GM12865 (cell line): ENCODE measurements at regions not wholly inside any gene's neighbourhood (a gene's known extent, or its start where the extent isn't known, plus 50 kb on each side); places are given as distances from the start of the nearest gene placed in this dataset.

Experiments used
- DNase-seq: peaks from one replicate; pipeline ENCODE4 v3.0.0; 2010; ENCODE audit warnings: low read depth
- H3K4me3 ChIP-seq: 2 replicates; pipeline ENCODE4 v1.5.1; 2011; ENCODE audit warnings: mild to moderate bottlenecking, low read depth, low read length, control low read depth
- TF ChIP-seq, protein P1 (sequence below): IDR thresholded peaks from 2 replicates; pipeline ENCODE4 v1.5.1; 2011; ENCODE audit warnings: low read length, control low read depth, low read depth, inconsistent platforms; ENCODE audit not compliant: insufficient read depth; ENCODE audit errors: missing control alignments

DNA sequence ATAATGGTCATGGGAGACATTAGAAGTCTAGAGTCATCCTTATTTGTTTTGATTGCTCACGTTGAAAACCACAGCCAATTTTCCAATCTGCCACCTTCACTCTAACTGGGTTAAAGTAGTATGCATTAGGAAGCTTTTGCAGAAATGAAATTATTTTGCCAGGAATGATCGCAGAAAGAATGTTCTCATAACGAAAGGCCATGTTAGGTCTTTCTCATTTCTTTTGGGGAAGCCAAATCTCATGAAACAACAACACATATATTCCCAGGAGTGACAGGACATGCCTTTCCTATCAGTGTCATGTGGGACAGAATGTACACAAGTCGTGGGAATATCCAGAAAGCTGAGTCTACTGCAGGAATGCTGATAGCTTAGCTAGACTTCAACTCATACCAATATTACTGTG lies 386.3 kb downstream of the AASDHPPT start:
- TF ChIP-seq, protein P1, sequence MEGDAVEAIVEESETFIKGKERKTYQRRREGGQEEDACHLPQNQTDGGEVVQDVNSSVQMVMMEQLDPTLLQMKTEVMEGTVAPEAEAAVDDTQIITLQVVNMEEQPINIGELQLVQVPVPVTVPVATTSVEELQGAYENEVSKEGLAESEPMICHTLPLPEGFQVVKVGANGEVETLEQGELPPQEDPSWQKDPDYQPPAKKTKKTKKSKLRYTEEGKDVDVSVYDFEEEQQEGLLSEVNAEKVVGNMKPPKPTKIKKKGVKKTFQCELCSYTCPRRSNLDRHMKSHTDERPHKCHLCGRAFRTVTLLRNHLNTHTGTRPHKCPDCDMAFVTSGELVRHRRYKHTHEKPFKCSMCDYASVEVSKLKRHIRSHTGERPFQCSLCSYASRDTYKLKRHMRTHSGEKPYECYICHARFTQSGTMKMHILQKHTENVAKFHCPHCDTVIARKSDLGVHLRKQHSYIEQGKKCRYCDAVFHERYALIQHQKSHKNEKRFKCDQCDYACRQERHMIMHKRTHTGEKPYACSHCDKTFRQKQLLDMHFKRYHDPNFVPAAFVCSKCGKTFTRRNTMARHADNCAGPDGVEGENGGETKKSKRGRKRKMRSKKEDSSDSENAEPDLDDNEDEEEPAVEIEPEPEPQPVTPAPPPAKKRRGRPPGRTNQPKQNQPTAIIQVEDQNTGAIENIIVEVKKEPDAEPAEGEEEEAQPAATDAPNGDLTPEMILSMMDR, result no peak
- DNase-seq, result no peak
- no peak overlapping the region for H3K4me3 ChIP-seq

DNA sequence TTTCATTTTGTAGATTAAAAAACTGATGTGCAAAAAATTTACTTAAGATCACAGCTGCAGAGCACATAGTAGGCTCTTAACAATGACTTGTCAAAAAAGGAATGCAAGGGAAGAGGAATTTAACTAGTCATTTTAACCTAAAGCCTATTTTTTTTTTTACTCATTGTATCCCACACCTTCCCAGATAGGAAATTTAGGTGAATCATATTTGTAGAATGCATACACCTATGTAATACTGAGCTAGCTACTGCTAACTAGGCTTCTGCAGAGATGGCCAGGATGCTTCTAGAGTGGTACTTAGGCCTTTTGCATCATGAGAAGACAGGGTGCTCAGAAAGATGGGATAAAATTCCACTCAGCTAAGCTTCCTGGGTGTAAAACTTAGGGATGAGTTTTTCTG lies 387.3 kb downstream of the AASDHPPT start:
- TF ChIP-seq, protein P1, result no peak
- no peak for DNase-seq

DNA sequence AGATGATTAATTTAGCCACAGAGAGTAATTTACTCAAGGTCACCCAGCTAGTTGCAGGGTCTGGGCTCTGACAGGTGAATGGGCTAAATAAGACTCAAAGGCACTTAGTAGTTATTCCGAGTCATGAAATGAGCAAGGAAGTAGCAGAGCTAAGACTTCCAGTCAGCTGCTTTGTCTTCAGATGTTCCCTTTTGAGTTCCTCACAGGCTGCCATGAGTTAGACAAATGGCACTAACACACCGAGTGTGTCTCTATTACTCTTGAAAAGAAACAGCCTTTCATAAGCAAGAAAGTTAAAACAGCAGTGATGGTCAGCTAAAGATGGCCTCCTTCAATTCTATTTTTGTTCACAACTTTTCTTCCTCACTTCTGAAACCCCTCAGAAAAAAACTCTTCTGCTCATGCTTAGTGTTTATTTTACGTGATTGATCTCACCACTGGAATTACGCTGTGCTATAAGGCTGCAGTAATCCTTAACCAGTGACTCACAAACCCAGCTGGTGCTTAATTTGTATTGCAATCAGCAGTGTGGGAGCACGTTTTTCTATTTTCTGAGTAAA lies 389.1 kb downstream of the AASDHPPT start:
- DNase-seq, result no peak
- no peak overlapping the region for H3K4me3 ChIP-seq
- TF ChIP-seq, protein P1, result no peak

More for the DNA sequence above, 387.3 kb downstream of the AASDHPPT start:
- H3K4me3 ChIP-seq, result no peak overlapping the region

DNA sequence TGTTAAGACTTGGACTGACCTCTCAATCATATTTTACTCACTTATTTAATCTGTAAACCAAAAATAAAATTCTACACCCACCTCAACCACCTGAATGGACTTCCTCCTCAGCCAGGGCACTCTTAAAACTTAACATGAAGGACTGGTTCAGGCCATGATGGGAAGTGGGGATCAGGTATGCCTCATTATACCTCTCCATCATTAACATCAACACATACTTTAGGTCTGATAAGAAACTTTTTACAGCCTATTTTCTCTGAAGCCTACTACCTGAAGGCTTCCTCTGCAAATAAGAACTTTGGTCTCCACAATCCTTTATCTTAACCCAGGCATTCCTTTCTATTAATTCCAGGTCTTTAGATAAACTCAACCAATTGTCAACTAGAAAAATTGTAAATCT lies 390.0 kb downstream of the AASDHPPT start:
- DNase-seq, result no peak
- TF ChIP-seq, protein P1, result no peak
- no peak overlapping the region for H3K4me3 ChIP-seq

DNA sequence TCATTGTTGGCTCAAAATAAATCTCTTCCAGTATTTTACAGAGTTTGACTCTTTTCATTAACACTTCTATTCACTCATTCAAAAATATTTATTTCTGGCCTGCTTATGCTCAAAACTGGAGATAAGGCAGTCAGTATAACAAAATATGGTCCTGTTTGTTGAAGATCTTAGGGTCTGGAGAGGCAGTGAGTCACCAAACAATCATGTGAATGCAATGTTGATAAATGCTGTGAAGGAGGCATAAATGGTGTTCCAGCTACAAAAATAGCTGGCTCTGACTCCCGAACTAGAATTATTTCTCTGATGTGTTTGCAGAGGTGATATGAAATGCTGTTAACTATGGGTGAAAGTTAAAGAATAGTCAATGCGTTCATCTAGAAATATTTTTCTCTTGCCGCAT lies 390.6 kb downstream of the AASDHPPT start:
- no peak overlapping the region for H3K4me3 ChIP-seq
- TF ChIP-seq, protein P1, result no peak
- no peak for DNase-seq

DNA sequence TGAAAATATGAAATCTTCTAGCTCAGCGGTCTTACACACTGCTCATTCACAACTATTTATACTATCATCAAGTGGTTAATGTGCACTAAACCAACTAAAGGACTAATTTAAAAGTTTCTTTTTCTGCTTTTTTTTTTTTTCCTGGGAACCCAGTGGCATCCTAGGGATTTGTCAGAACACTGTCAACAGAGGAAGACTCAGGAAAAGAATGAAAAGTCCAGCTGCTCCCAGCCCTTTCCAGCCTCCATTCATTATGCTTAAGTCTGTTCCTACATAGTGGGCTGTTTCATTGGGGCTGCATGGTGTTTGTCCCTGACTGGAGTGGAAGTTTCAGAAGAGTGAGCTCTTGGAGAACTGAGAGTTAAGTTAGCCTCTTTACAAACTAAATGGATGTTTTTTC lies 391.1 kb downstream of the AASDHPPT start:
- H3K4me3 ChIP-seq, result no peak overlapping the region
- TF ChIP-seq, protein P1, result no peak
- no peak for DNase-seq

DNA sequence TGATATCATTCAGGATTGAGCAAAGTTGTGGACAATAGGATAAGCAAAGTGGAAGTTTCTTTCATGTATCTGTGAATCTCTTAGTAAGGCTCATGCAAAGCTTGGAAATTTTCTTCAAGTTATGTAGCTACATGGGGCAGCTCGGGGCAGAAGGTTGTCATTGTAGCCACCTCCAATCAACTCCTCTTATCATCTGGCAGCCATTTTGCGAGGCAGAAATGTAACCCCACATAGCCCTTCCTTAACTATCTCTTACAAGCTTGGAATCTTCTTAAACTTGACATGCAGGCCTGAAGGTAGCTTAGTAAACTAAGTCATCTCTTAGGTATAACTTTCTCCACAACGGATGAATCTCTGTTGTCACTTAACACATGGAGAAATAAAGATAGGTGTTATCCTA lies 392.8 kb downstream of the AASDHPPT start:
- TF ChIP-seq, protein P1, result no peak
- H3K4me3 ChIP-seq, result no peak overlapping the region
- no peak for DNase-seq
